PC-9 (cell line): ENCODE measurements at regions not wholly inside any gene's neighbourhood (a gene's known extent, or its start where the extent isn't known, plus 50 kb on each side); places are given as distances from the start of the nearest gene placed in this dataset.

Source experiments
- BruUV-seq: library from RNA; stranded (reverse); fragments of 400-500 nt; replicated peaks from 2 replicates; lab custom pipeline; 2021; lab: Mats Ljungman, UMichigan
- CTCF ChIA-PET: fragments of 300-600 bp; sonication (Branson Sonifier 250); formaldehyde crosslinking; loops from one replicate; lab custom pipeline; 2022; ENCODE audit warnings: antibody characterized with exemption; lab: Charles Lee
- POLR2A ChIA-PET: fragments of 300-600 bp; sonication (Branson Sonifier 250); formaldehyde crosslinking; loops from one replicate; lab custom pipeline; 2022; ENCODE audit warnings: antibody characterized with exemption; ENCODE audit not compliant: unreplicated experiment; lab: Charles Lee
- DNase-seq, 2 experiments: peaks; one replicate each; pipeline versions ENCODE4 v3.0.0 to v3.0.0-alpha.2; 2015 to 2022; ENCODE audit warnings: mixed read lengths in 1 of 2
- H2AFZ ChIP-seq: fragments of 200-600 bp; sonication (generic); 2 replicates; pipeline ENCODE4 v1.8.1; 2017; ENCODE audit warnings: antibody characterized with exemption
- H3F3A ChIP-seq: fragments of 200-600 bp; sonication (generic); 2 replicates; pipeline ENCODE4 v1.8.1; 2017; ENCODE audit warnings: antibody characterized with exemption, mild to moderate bottlenecking, low read depth; ENCODE audit not compliant: insufficient read depth
- H3K27ac ChIP-seq: fragments of 200-600 bp; sonication (generic); 2 replicates; pipeline ENCODE4 v1.6.1; 2016; ENCODE audit warnings: mixed run types
- H3K27me3 ChIP-seq: fragments of 200-600 bp; sonication (generic); 2 replicates; pipeline ENCODE4 v1.6.1; 2016; ENCODE audit warnings: low read depth, mixed run types; ENCODE audit not compliant: insufficient read depth
- H3K36me3 ChIP-seq: fragments of 200-600 bp; sonication (generic); 2 replicates; pipeline ENCODE4 v1.6.1; 2016; ENCODE audit warnings: low read depth, mixed run types
- H3K4me1 ChIP-seq: fragments of 200-600 bp; sonication (generic); replicated peaks from 2 replicates; pipeline ENCODE4 v1.6.1; 2016; ENCODE audit warnings: mixed run types; ENCODE audit not compliant: insufficient read depth
- H3K4me2 ChIP-seq: fragments of 200-600 bp; sonication (generic); 2 replicates; pipeline ENCODE4 v1.6.1; 2017; ENCODE audit warnings: mixed run types
- H3K4me3 ChIP-seq: fragments of 200-600 bp; sonication (generic); 2 replicates; pipeline ENCODE4 v1.6.1; 2016; ENCODE audit warnings: mixed run types
- H3K79me2 ChIP-seq: fragments of 200-600 bp; sonication (generic); 2 replicates; pipeline ENCODE4 v1.6.1; 2017; ENCODE audit warnings: low read depth, mixed run types
- H3K9me2 ChIP-seq: fragments of 200-600 bp; sonication (generic); 2 replicates; pipeline ENCODE4 v1.8.1; 2017; ENCODE audit warnings: mild to moderate bottlenecking; ENCODE audit not compliant: insufficient read depth
- H3K9me3 ChIP-seq: fragments of 200-600 bp; sonication (generic); 2 replicates; pipeline ENCODE4 v1.8.1; 2016; ENCODE audit warnings: low read depth; ENCODE audit not compliant: insufficient read depth
- H4K20me1 ChIP-seq: fragments of 200-600 bp; sonication (generic); 2 replicates; pipeline ENCODE4 v1.8.1; 2017; ENCODE audit not compliant: insufficient read depth
- CTCF ChIP-seq: fragments of 200-600 bp; sonication (generic); conservative IDR thresholded peaks from 2 replicates; pipeline ENCODE4 v1.6.1; 2017; ENCODE audit warnings: mixed run types, antibody characterized with exemption, mild to moderate bottlenecking, moderate library complexity
- EZH2 ChIP-seq: fragments of 200-600 bp; sonication (generic); IDR thresholded peaks from 2 replicates; pipeline ENCODE4 v1.8.0; 2017; ENCODE audit warnings: antibody characterized with exemption, low read depth
- intact Hi-C: fragments of 100-400 bp; cut with micrococcal nuclease; formaldehyde crosslinking; loops from one replicate; pipeline ENCODE4 v1.10.0; 2022; ENCODE audit not compliant: unreplicated experiment

GRCh38 chr11:128210148-128210940, 377.0 kb downstream of the ETS1 start:
- H3F3A ChIP-seq, result peaks cover 58% of the 10 kb centered on the region
- BruUV-seq, result no TSS peak
- H3K9me2 ChIP-seq, result no peaks in the 10 kb centered on the region
- H3K4me1 ChIP-seq, result peaks cover 59% of the 10 kb centered on the region
- no peak overlapping the region for H2AFZ ChIP-seq
- H4K20me1 ChIP-seq, result no peaks in the 10 kb centered on the region
- intact Hi-C loops, result loop anchor here (1.0 to 5.0 kb wide), 5 partner anchors 80 to 505 kb away; no protein-coding TSS in a partner anchor
- H3K4me2 ChIP-seq, result peak overlapping the region; percentile 63
- peak overlapping the region; percentile 100 for H3K27ac ChIP-seq
- H3K27me3 ChIP-seq, result no peaks in the 10 kb centered on the region
- H3K4me3 ChIP-seq, result peak overlapping the region; percentile 16; the same call in 1 of the 2 replicates
- H3K79me2 ChIP-seq, result no peaks in the 10 kb centered on the region
- DNase-seq, result peak; percentile 77 to 100
- ChIA-PET CTCF (no interaction called here), POLR2A (interaction anchor here (0.6 to 0.7 kb wide), 2 partner anchors 80 to 814 kb away, joined by 3 to 5 read pairs; no protein-coding TSS in a partner anchor)
- H3K36me3 ChIP-seq, result peaks cover 4% of the 10 kb centered on the region
- H3K9me3 ChIP-seq, result peaks cover 36% of the 10 kb centered on the region
- TF ChIP-seq EZH2, result no peak
- no peak for TF ChIP-seq CTCF

GRCh38 chr11:128209138-128209435, 378.3 kb downstream of the ETS1 start:
- POLR2A ChIA-PET, result interaction anchor here (0.7 kb wide), 1 partner anchor 190 kb away, joined by 4 read pairs; no protein-coding TSS in a partner anchor
- Histone ChIP-seq H3K4me3 (peak overlapping the region; percentile 19; the same call in 1 of the 2 replicates), H3K9me2 (no peaks in the 10 kb centered on the region), H3K4me2 (peak overlapping the region; percentile 63), H2AFZ (no peak overlapping the region), H4K20me1 (no peaks in the 10 kb centered on the region), H3K36me3 (peaks cover 11% of the 10 kb centered on the region), H3F3A (peaks cover 58% of the 10 kb centered on the region), H3K27me3 (no peaks in the 10 kb centered on the region), H3K79me2 (no peaks in the 10 kb centered on the region), H3K4me1 (peaks cover 59% of the 10 kb centered on the region), H3K27ac (peak overlapping the region; percentile 100), H3K9me3 (peaks cover 35% of the 10 kb centered on the region)
- CTCF ChIA-PET, result interaction anchor here (0.9 kb wide), 1 partner anchor 37 kb away, joined by 3 read pairs; no protein-coding TSS in a partner anchor
- no peak for DNase-seq
- intact Hi-C loops, result loop anchor here (2.0 to 5.0 kb wide), 2 partner anchors 37 to 500 kb away; no protein-coding TSS in a partner anchor
- TF ChIP-seq CTCF, result no peak
- no peak for TF ChIP-seq EZH2
- no TSS peak for BruUV-seq

DNA sequence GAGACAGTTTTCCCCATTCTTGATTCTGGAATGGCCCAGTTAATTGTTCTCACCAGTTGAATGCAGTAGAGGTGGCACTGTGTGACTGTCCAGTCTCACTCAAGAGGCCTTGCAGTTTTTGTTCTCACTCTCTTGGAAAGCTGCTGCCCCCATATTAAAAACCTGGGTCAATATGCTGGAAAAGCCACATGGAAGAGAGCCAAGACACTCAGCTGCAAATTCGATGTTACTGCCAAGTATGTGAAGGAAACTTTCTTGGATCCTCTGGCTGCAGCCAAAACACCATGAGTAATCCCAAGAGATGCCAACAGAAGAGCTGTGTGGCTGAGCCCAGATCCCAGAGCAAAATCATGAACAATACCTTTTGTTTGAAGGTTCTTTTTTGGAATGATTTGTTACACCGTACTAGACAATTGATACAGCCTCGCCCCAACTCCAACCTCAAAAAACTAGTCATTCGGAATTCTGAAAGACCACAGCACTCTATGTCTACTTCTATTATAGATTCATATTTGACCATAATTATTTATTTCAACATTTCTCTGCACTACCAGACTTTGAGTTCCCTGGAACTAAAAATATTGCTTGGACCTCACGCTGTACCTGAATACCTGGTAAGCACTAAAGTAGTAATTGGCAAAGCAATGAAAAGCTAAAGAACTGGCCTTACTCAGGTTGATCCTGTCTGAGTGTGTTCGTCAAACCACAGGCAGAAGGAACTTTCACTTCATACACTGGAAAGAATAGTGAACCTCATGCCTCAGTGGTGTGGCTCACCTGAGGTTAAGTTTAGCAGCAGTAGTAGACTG, 378.8 kb downstream of the ETS1 start:
- intact Hi-C loops, result loop anchor here (1.0 to 5.0 kb wide), 4 partner anchors 28 to 500 kb away; no protein-coding TSS in a partner anchor
- Histone ChIP-seq H3F3A (peaks cover 58% of the 10 kb centered on the region), H3K79me2 (no peaks in the 10 kb centered on the region), H3K4me2 (peak overlapping the region; percentile 63), H3K4me3 (peak overlapping the region; percentile 19; the same call in 1 of the 2 replicates), H3K27me3 (no peaks in the 10 kb centered on the region), H3K9me3 (peaks cover 32% of the 10 kb centered on the region), H3K9me2 (no peaks in the 10 kb centered on the region), H3K4me1 (peaks cover 59% of the 10 kb centered on the region), H3K27ac (peak overlapping the region; percentile 100), H4K20me1 (no peaks in the 10 kb centered on the region), H2AFZ (peak overlapping the region; percentile 41), H3K36me3 (peaks cover 11% of the 10 kb centered on the region)
- ChIA-PET CTCF (interaction anchor here (0.6 to 0.9 kb wide), 2 partner anchors 36 to 321 kb away, joined by 3 read pairs; no protein-coding TSS in a partner anchor), POLR2A (interaction anchor here (0.7 kb wide), 2 partner anchors 189 to 621 kb away, joined by 3 to 4 read pairs; no protein-coding TSS in a partner anchor)
- TSS peak; percentile 91 for BruUV-seq
- TF ChIP-seq EZH2 (no peak), CTCF (no peak)
- peak; percentile 54 to 83 for DNase-seq
